GM12891 (cell line): ENCODE measurements at regions not wholly inside any gene's neighbourhood (a gene's known extent, or its start where the extent isn't known, plus 50 kb on each side); places are given as distances from the start of the nearest gene placed in this dataset.

Experiments used
- POLR2A ChIP-seq: IDR thresholded peaks from 2 replicates; pipeline ENCODE4 v1.6.1; 2011; ENCODE audit warnings: low read depth, low read length, control low read depth
- POLR2AphosphoS5 ChIP-seq: IDR thresholded peaks from 2 replicates; pipeline ENCODE4 v1.6.1; 2011; ENCODE audit warnings: low read depth, low read length, control low read depth
- TAF1 ChIP-seq: IDR thresholded peaks from 2 replicates; pipeline ENCODE4 v1.6.1; 2011; ENCODE audit warnings: low read depth, low read length, control low read depth

- TF ChIP-seq POLR2AphosphoS5, result no peak
- no peak for TF ChIP-seq TAF1
- TF ChIP-seq POLR2A, result no peak
These were observed 60.1 kb upstream of the MYCBP2 start for GRCh38 chr13:77386880-77387606.
